Coronary artery (tissue), 2 donors: ENCODE measurements at regions not wholly inside any gene's neighbourhood (a gene's known extent, or its start where the extent isn't known, plus 50 kb on each side); places are given as distances from the start of the nearest gene placed in this dataset.
"Not testable (repeated sequence)": the region's sequence is repeated elsewhere in the genome, so short reads cannot be mapped to it uniquely, and the experiment has no call there.

Experiments used
- DNase-seq: peaks from one replicate; pipeline ENCODE4 v3.0.0-alpha.2; 2017; ENCODE audit warnings: low spot score
- H3K27ac ChIP-seq, 2 donors: fragments of 200-600 bp; sonication (generic); one replicate each; pipeline ENCODE4 v1.5.1; 2016 to 2019
- H3K4me3 ChIP-seq: fragments of 200-600 bp; sonication (generic); 2 replicates; pipeline ENCODE4 v1.5.1; 2016; ENCODE audit warnings: mild to moderate bottlenecking, moderate library complexity
- CTCF ChIP-seq: fragments of 200-600 bp; sonication (generic); IDR thresholded peaks from one replicate; pipeline ENCODE4 v1.5.1; 2019; ENCODE audit warnings: antibody characterized with exemption

GRCh38 chr14:43145361-43145760, 1361.7 kb downstream of the FSCB start:
- no peak overlapping the region for H3K27ac ChIP-seq
- DNase-seq = no peak
- TF ChIP-seq CTCF = no peak
- H3K4me3 ChIP-seq = no peak overlapping the region

GRCh38 chr14:43143106-43143505, 1364.0 kb downstream of the FSCB start:
- H3K4me3 ChIP-seq = no peak overlapping the region
- no peak overlapping the region for H3K27ac ChIP-seq
- TF ChIP-seq CTCF = no peak
- DNase-seq = no peak

GRCh38 chr14:43141636-43142191, 1365.4 kb downstream of the FSCB start:
- DNase-seq = no peak
- Histone ChIP-seq H3K4me3 (no peak overlapping the region), H3K27ac (no peak overlapping the region)
- TF ChIP-seq CTCF = no peak

GRCh38 chr14:43140453-43140852, 1366.6 kb downstream of the FSCB start:
- no peak for DNase-seq
- Histone ChIP-seq H3K4me3 (no peak overlapping the region), H3K27ac (no peak overlapping the region)
- no peak for TF ChIP-seq CTCF

- no peak overlapping the region for H3K27ac ChIP-seq
- DNase-seq = no peak
- no peak for TF ChIP-seq CTCF
- no peak overlapping the region for H3K4me3 ChIP-seq
Measured at GRCh38 chr14:43135877-43136411, 1371.1 kb downstream of the FSCB start.

GRCh38 chr14:43132441-43132840, 1374.6 kb downstream of the FSCB start:
- no peak for TF ChIP-seq CTCF
- Histone ChIP-seq H3K27ac (no peak overlapping the region), H3K4me3 (no peak overlapping the region)
- no peak for DNase-seq

GRCh38 chr14:43128429-43128828, 1378.7 kb downstream of the FSCB start:
- H3K27ac ChIP-seq, H3K4me3 ChIP-seq, DNase-seq: not testable (repeated sequence)

GRCh38 chr14:43127874-43128273, 1379.2 kb downstream of the FSCB start:
- H3K4me3 ChIP-seq, H3K27ac ChIP-seq, DNase-seq: not testable (repeated sequence)
